ENCODE measurements at regions not wholly inside any gene's neighbourhood (a gene's known extent, or its start where the extent isn't known, plus 50 kb on each side); places are given as distances from the start of the nearest gene placed in this dataset.

DNA sequence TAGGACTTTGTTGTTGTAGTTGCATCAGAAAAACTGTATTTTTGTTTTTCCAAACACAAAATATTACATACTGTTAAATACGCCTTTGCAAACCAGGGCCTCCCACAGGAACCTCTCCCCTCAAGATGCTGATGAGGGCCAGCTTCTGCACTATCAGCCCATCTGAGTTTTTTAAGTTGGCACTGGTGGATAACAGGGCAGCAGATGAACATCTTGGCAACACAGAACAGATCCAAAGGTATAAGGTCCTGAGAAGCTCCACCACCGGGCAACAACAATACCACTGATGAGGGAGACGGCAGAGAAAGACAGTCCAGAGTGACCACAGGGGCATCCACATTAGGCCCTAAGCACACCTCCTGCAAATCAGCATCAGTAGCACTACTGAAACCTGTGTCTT is 177.7 kb downstream of the DLL1 start:
- H3K4me1 Mint-ChIP-seq, result no peaks in the 10 kb centered on the region
- DNase-seq, result peak; percentile 6
- CTCF ChIA-PET, result no interaction called here
- no peaks in the 10 kb centered on the region for H3K36me3 Mint-ChIP-seq
- no peaks in the 10 kb centered on the region for H3K9me3 Mint-ChIP-seq
- no peak overlapping the region for H3K4me3 Mint-ChIP-seq
- H3K27ac Mint-ChIP-seq, result no peak overlapping the region
- H3K27me3 Mint-ChIP-seq, result peaks cover 38% of the 10 kb centered on the region

DNA sequence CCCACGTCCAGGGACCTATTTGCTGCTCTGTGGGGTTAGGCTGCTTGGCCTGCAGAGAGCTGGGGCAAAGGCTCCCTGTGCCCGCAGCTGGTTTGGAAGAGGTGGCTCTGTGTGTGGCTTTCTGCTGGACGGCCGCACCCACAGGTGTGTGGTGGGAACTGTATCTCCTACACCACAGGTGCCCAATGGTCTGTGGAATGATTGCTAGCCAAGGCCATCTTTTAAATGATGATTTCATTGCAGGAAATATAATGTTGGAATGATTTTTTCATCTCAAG is 178.4 kb downstream of the DLL1 start:
- H3K27ac Mint-ChIP-seq, result no peak overlapping the region
- DNase-seq, result peak; percentile 16
- H3K4me3 Mint-ChIP-seq, result no peak overlapping the region
- no peaks in the 10 kb centered on the region for H3K4me1 Mint-ChIP-seq
- H3K9me3 Mint-ChIP-seq, result no peaks in the 10 kb centered on the region
- H3K36me3 Mint-ChIP-seq, result no peaks in the 10 kb centered on the region
- peaks cover 44% of the 10 kb centered on the region for H3K27me3 Mint-ChIP-seq
- CTCF ChIA-PET, result no interaction called here

DNA sequence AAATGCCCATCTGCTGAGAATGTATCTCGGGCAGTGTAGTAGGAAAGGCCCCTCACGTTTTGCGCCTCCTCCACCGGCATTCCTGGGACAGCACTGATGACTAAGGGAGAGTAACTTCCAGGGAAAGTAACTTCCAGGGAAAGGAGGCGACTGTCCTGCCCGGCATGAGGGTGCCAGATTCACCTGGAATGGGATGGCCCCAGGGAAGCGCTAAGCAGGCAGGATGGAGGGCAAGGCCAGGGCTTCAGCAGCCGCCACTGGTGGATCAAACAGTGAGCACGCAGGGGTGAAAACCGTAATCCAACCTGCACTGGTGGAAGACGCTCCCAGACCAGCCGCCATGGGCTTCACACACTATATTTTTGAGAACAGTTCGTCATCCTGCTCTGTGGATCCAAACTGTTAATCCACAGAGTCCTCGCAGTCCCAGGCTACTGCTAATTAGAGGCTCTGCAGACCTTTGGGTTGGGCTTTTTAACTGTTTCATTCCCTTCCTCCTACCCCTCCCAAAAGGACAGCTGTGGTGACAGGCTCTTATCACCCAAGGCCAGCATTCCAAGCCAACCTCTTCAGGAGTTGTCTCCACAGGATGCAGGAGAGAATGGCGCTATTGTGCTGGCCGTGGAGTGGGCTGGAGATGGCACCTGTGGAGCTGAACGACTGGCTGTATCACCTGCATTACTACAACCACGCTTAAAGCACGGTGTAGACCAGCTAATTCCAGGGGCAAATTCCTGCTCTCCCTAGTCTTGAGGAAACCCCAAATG is 178.9 kb downstream of the DLL1 start:
- peak; percentile 15 for DNase-seq
- Mint-ChIP-seq H3K27ac (no peak overlapping the region), H3K27me3 (peaks cover 46% of the 10 kb centered on the region), H3K36me3 (no peaks in the 10 kb centered on the region), H3K4me3 (no peak overlapping the region), H3K4me1 (no peaks in the 10 kb centered on the region), H3K9me3 (no peaks in the 10 kb centered on the region)
- CTCF ChIA-PET, result no interaction called here

DNA sequence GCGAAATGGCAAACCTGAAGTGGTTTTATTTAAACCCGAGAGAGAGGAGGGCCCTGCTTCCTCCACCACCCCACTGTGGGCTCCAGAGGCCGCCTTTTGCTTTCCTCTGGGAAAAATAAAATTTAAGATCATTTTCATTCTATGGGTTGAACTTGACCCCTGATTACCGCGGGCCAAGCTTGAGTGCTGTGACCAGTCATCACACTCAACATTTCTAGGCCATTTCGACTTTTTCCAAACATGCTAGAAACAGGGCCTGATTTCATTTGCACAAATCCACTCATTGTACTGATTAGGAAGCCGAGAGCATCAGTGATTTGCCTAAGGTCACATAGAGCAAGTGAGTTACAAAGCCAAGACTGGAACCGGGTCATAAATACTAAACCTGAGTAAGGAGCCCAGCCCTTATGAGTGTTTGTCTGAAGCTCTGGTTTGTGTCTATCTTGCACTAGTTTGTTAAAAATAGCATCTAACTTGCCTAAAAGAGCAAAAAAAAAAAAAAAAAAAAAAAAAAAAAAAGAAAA is 179.7 kb downstream of the DLL1 start:
- CTCF ChIA-PET, result no interaction called here
- DNase-seq, result no peak
- H3K9me3 Mint-ChIP-seq, result no peaks in the 10 kb centered on the region
- peaks cover 53% of the 10 kb centered on the region for H3K27me3 Mint-ChIP-seq
- H3K4me3 Mint-ChIP-seq, result no peak overlapping the region
- H3K36me3 Mint-ChIP-seq, result no peaks in the 10 kb centered on the region
- H3K27ac Mint-ChIP-seq, result no peak overlapping the region
- H3K4me1 Mint-ChIP-seq, result no peaks in the 10 kb centered on the region

DNA sequence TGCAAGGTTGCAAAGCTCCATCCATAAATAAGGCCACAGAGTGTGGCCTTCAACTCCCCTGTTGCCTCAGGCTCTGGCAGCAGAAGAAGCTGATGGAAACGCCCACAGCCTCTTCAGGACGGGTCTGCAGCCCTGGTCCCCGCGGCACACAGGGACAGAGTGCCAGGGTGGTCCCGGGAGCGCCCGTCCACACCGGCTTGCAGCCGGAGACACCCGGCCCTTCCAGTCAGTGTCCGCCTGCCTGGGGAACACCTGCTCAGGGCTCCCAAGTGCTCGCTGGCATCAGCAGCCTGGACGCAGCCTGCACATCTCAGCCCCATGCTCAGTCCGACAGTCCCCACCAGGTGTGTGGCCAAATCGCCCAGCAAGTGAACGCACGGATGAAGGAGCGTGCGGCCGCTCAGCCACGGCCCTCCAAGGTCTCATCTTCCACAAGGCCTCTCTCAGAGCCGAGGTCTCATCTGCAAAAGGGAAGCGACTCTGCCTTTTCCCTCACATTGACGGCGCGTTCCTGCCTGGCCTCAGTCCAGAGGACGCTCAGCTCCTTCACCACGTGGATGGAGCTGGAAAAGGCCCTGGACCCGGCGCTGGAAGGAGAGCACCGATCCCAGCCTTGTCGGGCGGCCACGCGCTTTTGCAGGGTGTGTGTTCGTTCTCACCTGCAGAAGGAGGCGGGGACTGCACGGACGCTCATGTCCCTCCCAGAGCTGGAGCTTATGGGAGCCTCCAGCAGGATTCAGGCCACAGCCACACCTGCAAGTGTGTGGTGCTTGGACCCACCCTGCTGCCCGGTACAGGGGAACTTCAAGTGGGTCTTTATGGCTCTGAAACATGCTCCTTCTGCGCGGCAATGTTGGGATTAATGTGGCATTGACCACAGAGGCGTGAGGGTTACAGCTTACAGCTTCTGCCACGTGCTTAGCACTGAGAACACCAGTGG is 180.4 kb downstream of the DLL1 start:
- Mint-ChIP-seq H3K4me3 (no peak overlapping the region), H3K27me3 (peaks cover 53% of the 10 kb centered on the region), H3K36me3 (no peaks in the 10 kb centered on the region), H3K9me3 (no peaks in the 10 kb centered on the region), H3K27ac (no peak overlapping the region), H3K4me1 (no peaks in the 10 kb centered on the region)
- DNase-seq, result peak; percentile 14
- CTCF ChIA-PET, result no interaction called here

DNA sequence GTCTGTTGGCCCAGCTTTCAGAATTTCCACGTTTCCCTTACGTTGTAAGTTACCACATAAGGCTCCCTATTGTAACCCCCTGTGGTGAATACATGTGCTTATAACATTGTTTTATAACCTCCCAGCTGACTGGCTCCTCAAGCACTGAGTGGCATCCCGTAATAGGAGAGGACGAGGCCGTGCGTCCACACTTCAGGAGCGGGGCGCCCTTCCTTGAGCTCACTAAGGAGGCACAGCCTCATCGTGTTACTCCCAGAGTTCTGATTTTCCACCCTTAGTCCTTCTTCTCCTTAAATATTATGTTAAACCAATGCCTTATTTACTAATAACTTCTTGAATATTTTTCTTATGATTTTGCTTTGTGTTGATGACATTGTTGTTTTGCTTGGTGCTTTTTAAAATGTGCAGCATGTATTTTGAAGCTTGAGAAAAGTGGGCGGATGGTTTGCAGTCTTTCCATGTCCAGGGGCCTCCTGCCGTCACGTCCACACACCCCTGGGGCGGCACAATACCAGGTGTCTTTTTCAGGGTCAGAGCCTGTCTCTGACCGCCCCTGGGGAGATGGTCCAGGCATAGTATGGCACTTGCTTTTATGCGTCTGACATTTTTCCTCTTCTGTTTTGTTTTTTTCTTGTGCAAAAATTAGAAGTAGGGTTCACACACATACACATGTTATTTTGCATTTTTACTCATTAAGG is 181.8 kb downstream of the DLL1 start:
- H3K27ac Mint-ChIP-seq, result no peak overlapping the region
- no peak overlapping the region for H3K4me3 Mint-ChIP-seq
- peaks cover 49% of the 10 kb centered on the region for H3K27me3 Mint-ChIP-seq
- DNase-seq, result no peak
- no peaks in the 10 kb centered on the region for H3K36me3 Mint-ChIP-seq
- H3K4me1 Mint-ChIP-seq, result no peaks in the 10 kb centered on the region
- CTCF ChIA-PET, result no interaction called here
- H3K9me3 Mint-ChIP-seq, result no peaks in the 10 kb centered on the region

DNA sequence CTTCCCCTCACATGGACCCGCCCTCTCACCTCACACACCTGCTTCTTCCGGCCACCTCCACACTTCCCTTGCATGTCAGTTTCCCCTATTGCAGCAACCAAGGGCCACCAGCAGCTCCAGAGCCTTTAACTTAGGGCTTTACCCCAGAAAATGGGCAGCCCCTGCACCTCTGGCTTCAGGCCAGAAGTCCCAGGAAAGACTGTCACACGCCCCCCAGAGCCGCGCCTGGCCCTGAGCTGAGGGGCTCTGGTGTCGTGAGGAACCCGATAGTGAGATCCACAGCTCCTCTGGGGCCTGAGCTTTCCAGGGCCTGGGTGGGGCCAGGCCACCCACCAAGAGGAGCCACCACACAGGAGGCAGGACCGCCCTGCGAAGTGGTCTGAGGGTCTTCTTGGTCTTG is 182.4 kb downstream of the DLL1 start:
- H3K9me3 Mint-ChIP-seq, result no peaks in the 10 kb centered on the region
- H3K4me1 Mint-ChIP-seq, result no peaks in the 10 kb centered on the region
- H3K36me3 Mint-ChIP-seq, result no peaks in the 10 kb centered on the region
- CTCF ChIA-PET, result no interaction called here
- H3K27ac Mint-ChIP-seq, result no peak overlapping the region
- no peak overlapping the region for H3K4me3 Mint-ChIP-seq
- H3K27me3 Mint-ChIP-seq, result peaks cover 49% of the 10 kb centered on the region
- peak; percentile 10 for DNase-seq

DNA sequence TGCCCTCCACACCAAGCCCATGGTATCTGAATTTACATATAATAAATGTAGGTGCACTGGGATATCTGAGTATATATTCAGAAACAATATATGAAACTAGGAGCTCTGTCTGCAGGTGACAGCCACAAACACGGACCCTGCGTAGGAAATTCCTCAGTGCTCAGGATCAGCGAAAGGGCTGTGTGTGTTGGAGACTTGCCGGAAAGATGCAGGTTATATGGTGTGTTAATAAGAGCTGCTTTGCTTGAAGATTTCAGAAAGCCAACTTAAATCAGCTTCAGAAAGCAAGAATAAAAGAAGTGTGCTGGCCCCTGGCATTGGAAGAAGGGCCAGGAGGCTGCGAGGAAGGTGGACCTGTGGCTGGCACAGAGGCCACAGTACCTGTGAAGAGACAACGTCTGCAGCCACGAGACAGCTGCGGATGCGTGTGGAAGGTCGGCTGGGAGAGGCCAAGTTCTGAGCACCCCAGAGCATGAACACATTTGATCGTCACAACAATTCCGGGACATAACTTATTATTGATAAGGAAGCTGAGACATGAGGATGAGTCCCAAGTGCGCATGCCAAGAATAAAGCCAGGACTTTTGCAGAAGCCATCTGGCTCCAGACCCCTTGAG is 183.2 kb downstream of the DLL1 start:
- CTCF ChIA-PET, result no interaction called here
- Mint-ChIP-seq H3K27me3 (peaks cover 43% of the 10 kb centered on the region), H3K27ac (no peak overlapping the region), H3K4me3 (no peak overlapping the region), H3K4me1 (no peaks in the 10 kb centered on the region), H3K9me3 (no peaks in the 10 kb centered on the region), H3K36me3 (no peaks in the 10 kb centered on the region)
- DNase-seq, result no peak

DNA sequence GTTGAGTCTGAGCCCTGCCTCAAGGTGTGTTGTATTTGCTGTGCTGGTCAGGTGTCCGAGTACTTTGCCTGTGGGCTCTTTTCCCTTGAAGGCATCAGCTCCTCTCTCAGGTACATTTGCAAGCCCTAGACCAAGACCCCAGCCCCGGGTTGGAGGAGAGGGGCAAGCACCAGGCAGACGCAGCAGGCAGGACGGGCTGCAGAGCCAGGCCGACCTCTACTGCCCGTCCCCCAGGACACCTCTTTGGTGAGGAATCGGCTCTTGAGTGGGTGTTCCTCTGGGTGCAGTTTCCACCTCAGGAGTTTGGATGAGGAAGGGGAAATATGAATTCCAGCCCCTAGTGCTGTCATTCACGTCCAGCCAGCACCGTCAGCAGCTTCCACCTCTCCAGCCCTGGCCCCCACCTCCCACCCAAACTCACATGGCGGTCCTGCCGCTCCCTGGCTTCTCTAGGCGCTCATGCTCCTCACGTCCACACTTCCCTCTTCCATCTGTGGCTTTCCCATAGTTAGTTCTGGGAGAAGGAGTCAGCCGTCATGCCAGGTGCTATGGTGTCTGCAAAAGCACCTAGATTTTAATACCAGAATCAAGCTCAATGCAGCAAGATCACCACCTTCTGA is 183.9 kb downstream of the DLL1 start:
- H3K9me3 Mint-ChIP-seq, result no peaks in the 10 kb centered on the region
- H3K36me3 Mint-ChIP-seq, result no peaks in the 10 kb centered on the region
- H3K4me3 Mint-ChIP-seq, result no peak overlapping the region
- no peaks in the 10 kb centered on the region for H3K4me1 Mint-ChIP-seq
- peaks cover 36% of the 10 kb centered on the region for H3K27me3 Mint-ChIP-seq
- CTCF ChIA-PET, result no interaction called here
- H3K27ac Mint-ChIP-seq, result no peak overlapping the region
- peak; percentile 6 for DNase-seq

DNA sequence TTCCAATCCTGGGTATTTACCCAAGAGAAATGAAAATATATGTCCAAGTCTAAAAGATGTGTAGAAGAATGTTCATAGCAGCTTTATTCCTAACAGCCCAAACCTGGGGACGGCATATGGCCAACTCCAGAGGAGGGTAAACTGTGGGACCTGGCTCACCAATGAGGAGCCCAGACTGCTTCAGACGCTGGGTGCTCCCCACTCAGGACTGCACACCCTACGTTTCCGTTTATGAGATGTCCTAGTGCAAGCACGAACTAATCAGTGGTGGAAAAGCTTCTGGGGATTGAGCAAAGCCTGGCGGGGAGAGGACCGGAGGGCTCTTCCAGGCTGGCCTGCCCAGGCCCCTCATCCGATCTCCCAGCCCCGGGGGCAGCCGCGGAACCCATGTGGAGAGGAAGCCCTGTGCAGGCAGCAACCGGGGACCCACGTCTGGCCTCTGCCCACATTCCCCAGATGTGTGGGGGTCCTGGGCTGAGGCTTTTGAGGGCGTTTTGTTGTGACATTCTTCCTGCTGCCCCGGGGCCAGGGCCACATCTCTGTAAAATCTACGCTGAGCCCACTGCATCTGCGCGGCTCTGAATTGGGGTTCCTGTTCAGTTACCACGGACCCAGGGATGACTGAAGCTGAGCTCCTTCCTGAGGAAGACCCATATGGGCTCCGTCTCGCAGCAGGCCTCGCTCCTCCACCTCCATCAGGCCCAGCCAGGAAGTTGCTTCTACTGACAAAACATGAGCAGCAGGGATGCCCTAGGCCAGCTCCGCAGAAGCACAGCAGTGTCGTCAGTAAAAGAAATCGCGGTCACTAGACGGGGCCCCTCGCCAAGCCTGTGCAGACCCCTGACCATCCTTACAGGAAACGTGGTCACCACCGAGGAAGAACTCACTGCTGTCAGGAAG is 188.0 kb downstream of the DLL1 start:
- H3K9me3 Mint-ChIP-seq, result peaks cover 5% of the 10 kb centered on the region
- peak; percentile 17 for DNase-seq
- H3K27ac Mint-ChIP-seq, result no peak overlapping the region
- H3K4me3 Mint-ChIP-seq, result no peak overlapping the region
- CTCF ChIA-PET, result no interaction called here
- no peaks in the 10 kb centered on the region for H3K4me1 Mint-ChIP-seq
- H3K27me3 Mint-ChIP-seq, result peaks cover 38% of the 10 kb centered on the region
- no peaks in the 10 kb centered on the region for H3K36me3 Mint-ChIP-seq

DNA sequence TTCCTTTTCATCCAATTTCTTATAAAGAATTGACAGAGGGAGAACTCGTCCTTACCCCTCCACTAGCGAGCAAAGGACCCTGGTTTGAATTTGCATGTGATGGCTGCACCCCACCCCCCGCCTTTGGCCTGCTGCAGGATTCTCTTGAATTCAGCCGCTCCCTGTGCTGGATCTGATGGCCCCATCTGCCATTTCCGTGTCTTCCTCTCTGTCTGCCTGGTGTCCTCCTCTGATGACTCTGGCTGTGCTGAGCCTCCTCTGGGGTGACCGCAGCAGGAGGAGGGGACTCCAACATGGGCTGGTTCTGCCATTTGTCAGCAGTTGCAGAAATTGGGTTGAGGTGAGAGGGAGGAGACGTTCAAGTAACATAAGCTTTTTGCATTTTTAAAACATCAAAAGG is 188.8 kb downstream of the DLL1 start:
- Mint-ChIP-seq H3K36me3 (no peaks in the 10 kb centered on the region), H3K4me3 (no peak overlapping the region), H3K27me3 (peaks cover 38% of the 10 kb centered on the region), H3K27ac (no peak overlapping the region), H3K4me1 (no peaks in the 10 kb centered on the region), H3K9me3 (peaks cover 5% of the 10 kb centered on the region)
- no peak for DNase-seq
- CTCF ChIA-PET, result no interaction called here

DNA sequence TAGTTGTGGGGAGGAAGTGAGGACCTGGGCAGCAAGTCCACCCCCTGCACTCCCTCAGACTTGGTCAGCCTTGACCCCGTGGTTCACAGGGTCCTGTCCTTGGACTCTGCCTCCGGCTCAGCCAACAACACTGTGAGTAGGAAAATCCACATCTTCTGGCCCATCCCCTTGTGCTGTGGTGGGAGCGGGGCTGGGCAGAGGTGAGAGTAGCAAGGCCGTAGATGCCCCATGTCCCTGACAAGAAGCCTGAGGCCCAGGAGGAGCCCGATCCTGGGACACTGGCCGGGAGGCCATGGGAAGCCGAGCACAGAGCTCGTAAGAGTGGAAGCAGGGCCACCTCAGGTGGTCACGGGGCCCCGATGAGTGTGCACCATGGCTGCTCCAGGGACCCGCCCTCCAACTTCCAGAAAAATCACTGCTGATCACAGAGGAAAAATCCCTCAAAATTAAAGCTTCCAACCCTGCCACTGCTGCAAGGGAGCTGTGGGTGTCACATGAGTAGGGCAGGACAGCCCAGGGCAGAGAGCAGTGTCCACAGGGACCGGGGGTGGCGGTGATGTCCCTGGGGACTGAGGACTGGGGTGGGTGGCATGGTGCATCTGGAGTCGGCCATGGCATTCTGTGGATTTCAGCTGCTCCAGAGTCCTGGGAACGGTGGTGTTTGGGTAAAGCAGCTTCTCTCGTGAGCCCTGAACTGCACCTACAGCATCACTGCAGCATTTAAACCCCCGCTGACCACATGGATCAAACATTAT is 189.4 kb downstream of the DLL1 start:
- Mint-ChIP-seq H3K4me1 (no peaks in the 10 kb centered on the region), H3K36me3 (no peaks in the 10 kb centered on the region), H3K4me3 (no peak overlapping the region), H3K27ac (no peak overlapping the region), H3K9me3 (peaks cover 5% of the 10 kb centered on the region), H3K27me3 (peaks cover 38% of the 10 kb centered on the region)
- peak; percentile 13 for DNase-seq
- CTCF ChIA-PET, result no interaction called here

DNA sequence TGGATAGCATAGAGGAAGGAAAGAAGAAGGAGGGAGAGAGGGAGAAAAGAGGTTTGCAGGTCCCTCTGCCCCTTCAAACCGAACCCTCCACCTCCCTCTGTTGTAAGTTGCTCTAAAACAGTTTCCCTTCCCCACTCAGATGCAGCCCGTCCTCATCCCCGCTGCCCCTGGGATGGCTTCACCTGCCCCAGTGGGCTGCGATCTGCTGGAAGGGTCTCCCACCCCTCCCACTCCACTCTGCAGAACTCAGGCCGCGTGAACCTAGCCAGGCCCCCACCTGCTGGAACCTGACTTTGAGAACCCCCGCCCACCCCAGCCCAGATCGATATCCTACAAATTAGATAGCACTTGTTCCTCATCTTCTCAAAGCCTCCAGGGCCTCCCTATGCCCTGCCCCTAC is 190.8 kb downstream of the DLL1 start:
- CTCF ChIA-PET, result no interaction called here
- H3K4me1 Mint-ChIP-seq, result no peaks in the 10 kb centered on the region
- H3K36me3 Mint-ChIP-seq, result no peaks in the 10 kb centered on the region
- H3K27me3 Mint-ChIP-seq, result peaks cover 43% of the 10 kb centered on the region
- no peak overlapping the region for H3K4me3 Mint-ChIP-seq
- H3K27ac Mint-ChIP-seq, result no peak overlapping the region
- H3K9me3 Mint-ChIP-seq, result peaks cover 5% of the 10 kb centered on the region
- DNase-seq, result peak; percentile 3
